ENCODE measurements at regions not wholly inside any gene's neighbourhood (a gene's known extent, or its start where the extent isn't known, plus 50 kb on each side); places are given as distances from the start of the nearest gene placed in this dataset.

DNA sequence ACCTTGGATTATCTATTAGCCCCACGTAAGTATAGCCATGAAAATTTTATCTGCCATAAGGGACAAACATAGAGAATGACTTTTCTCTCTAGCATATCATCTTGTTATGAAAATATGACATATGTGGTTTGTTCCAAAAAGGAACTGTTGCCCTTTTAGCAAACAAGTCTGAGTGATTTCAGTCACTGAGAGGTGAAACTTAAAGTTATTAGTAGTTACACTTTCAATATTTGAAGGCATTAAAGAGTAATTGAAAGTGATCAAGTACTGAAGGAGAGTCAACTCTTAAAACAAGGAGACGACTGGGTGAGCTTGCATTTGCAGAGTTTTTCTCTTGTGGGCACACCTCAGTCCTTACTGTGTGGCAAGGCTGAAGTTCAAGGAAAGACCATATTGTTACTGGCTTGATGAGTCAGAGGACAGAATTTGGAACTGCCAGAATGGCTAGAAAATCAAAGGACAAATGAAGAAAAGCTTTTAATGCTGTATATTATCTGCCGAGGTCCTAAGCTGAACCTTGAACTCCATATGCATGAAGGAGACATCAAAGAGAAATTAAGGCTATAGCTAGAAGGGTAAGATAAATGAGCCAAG is 205.1 kb upstream of the EMCN start:
- H3K27ac Mint-ChIP-seq = no peak overlapping the region
- ChIA-PET POLR2A (no interaction called here), CTCF (no interaction called here)
- H3K9me3 Mint-ChIP-seq = peaks cover 5% of the 10 kb centered on the region; the same call in 1 of the 2 replicates
- DNase-seq (ENCODE audit: low spot score) (no peak), ATAC-seq (no peak)
- TF ChIP-seq NR3C1 (CRISPR knock-in tag; conservative IDR thresholded peaks at IDR 0.05; ENCODE audit: low read depth) (no peak), FOXJ3 (CRISPR knock-in tag; IDR thresholded peaks at IDR 0.05; ENCODE audit: borderline replicate concordance) (no peak), EMX1 (CRISPR knock-in tag; IDR thresholded peaks at IDR 0.05) (no peak), NR2C2 (CRISPR knock-in tag; IDR thresholded peaks at IDR 0.05) (no peak), IRF2 (CRISPR knock-in tag; IDR thresholded peaks at IDR 0.05; ENCODE audit: borderline replicate concordance, low read depth) (no peak)
- TF ChIP-seq, protein P1, sequence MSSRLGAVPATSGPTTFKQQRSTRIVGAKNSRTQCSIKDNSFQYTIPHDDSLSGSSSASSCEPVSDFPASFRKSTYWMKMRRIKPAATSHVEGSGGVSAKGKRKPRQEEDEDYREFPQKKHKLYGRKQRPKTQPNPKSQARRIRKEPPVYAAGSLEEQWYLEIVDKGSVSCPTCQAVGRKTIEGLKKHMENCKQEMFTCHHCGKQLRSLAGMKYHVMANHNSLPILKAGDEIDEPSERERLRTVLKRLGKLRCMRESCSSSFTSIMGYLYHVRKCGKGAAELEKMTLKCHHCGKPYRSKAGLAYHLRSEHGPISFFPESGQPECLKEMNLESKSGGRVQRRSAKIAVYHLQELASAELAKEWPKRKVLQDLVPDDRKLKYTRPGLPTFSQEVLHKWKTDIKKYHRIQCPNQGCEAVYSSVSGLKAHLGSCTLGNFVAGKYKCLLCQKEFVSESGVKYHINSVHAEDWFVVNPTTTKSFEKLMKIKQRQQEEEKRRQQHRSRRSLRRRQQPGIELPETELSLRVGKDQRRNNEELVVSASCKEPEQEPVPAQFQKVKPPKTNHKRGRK (CRISPR knock-in tag; IDR thresholded peaks at IDR 0.05; ENCODE audit: borderline replicate concordance) = no peak
- H3K27me3 Mint-ChIP-seq (ENCODE audit: low read depth) = no peaks in the 10 kb centered on the region
- H3K4me3 Mint-ChIP-seq = no peak overlapping the region
- H3K36me3 Mint-ChIP-seq = no peaks in the 10 kb centered on the region
- no peaks in the 10 kb centered on the region for H3K4me1 Mint-ChIP-seq

- Mint-ChIP-seq H3K36me3 (no peaks in the 10 kb centered on the region), H3K27me3 (ENCODE audit: low read depth) (no peaks in the 10 kb centered on the region), H3K4me3 (no peak overlapping the region), H3K9me3 (peaks cover 5% of the 10 kb centered on the region; the same call in 1 of the 2 replicates), H3K27ac (no peak overlapping the region), H3K4me1 (no peaks in the 10 kb centered on the region)
- TF ChIP-seq, protein P2, sequence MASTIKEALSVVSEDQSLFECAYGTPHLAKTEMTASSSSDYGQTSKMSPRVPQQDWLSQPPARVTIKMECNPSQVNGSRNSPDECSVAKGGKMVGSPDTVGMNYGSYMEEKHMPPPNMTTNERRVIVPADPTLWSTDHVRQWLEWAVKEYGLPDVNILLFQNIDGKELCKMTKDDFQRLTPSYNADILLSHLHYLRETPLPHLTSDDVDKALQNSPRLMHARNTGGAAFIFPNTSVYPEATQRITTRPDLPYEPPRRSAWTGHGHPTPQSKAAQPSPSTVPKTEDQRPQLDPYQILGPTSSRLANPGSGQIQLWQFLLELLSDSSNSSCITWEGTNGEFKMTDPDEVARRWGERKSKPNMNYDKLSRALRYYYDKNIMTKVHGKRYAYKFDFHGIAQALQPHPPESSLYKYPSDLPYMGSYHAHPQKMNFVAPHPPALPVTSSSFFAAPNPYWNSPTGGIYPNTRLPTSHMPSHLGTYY (CRISPR knock-in tag; IDR thresholded peaks at IDR 0.05) = no peak
- TF ChIP-seq ZMAT4 (CRISPR knock-in tag; IDR thresholded peaks at IDR 0.05) (no peak), SMAD3 (CRISPR knock-in tag; IDR thresholded peaks at IDR 0.05; ENCODE audit: borderline replicate concordance) (no peak), ATF2 (CRISPR knock-in tag; IDR thresholded peaks at IDR 0.05; ENCODE audit: borderline replicate concordance, low read depth) (no peak), NFYB (CRISPR knock-in tag; conservative IDR thresholded peaks at IDR 0.05; ENCODE audit: low read depth) (no peak)
- ChIA-PET POLR2A (no interaction called here), CTCF (no interaction called here)
- ATAC-seq (no peak), DNase-seq (ENCODE audit: low spot score) (no peak)
Measured at GRCh38 chr4:100722133-100722532, 204.3 kb upstream of the EMCN start.

DNA sequence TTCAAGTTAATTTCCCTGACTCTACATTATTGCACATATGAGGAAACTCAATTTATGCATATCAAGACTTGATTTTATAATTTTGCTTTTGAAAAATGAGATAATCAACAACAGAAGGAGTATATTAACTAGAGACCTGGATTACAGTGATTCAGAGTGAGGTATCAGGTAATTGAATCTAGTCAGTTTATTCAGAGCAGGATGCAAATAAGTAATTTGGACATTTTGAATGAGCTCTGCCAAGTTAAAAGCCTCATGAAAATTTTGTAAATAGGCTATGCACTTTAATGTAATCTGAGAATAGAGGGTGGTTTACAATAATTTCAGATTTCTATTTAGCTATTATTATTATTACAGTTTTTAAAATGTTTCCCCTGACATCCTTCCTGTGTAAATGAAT is 203.7 kb upstream of the EMCN start:
- H3K36me3 Mint-ChIP-seq = no peaks in the 10 kb centered on the region
- DNase-seq (ENCODE audit: low spot score) (no peak), ATAC-seq (no peak)
- H3K9me3 Mint-ChIP-seq = peaks cover 5% of the 10 kb centered on the region; the same call in 1 of the 2 replicates
- H3K27ac Mint-ChIP-seq = no peak overlapping the region
- H3K4me3 Mint-ChIP-seq = no peak overlapping the region
- H3K4me1 Mint-ChIP-seq = no peaks in the 10 kb centered on the region
- CTCF ChIA-PET = no interaction called here
- POLR2A ChIA-PET = no interaction called here
- H3K27me3 Mint-ChIP-seq (ENCODE audit: low read depth) = no peaks in the 10 kb centered on the region
- TF ChIP-seq, protein P3, sequence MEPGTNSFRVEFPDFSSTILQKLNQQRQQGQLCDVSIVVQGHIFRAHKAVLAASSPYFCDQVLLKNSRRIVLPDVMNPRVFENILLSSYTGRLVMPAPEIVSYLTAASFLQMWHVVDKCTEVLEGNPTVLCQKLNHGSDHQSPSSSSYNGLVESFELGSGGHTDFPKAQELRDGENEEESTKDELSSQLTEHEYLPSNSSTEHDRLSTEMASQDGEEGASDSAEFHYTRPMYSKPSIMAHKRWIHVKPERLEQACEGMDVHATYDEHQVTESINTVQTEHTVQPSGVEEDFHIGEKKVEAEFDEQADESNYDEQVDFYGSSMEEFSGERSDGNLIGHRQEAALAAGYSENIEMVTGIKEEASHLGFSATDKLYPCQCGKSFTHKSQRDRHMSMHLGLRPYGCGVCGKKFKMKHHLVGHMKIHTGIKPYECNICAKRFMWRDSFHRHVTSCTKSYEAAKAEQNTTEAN (CRISPR knock-in tag; IDR thresholded peaks at IDR 0.05) = no peak
- TF ChIP-seq ZMAT4 (CRISPR knock-in tag; IDR thresholded peaks at IDR 0.05) = no peak
- TF ChIP-seq, protein P4, sequence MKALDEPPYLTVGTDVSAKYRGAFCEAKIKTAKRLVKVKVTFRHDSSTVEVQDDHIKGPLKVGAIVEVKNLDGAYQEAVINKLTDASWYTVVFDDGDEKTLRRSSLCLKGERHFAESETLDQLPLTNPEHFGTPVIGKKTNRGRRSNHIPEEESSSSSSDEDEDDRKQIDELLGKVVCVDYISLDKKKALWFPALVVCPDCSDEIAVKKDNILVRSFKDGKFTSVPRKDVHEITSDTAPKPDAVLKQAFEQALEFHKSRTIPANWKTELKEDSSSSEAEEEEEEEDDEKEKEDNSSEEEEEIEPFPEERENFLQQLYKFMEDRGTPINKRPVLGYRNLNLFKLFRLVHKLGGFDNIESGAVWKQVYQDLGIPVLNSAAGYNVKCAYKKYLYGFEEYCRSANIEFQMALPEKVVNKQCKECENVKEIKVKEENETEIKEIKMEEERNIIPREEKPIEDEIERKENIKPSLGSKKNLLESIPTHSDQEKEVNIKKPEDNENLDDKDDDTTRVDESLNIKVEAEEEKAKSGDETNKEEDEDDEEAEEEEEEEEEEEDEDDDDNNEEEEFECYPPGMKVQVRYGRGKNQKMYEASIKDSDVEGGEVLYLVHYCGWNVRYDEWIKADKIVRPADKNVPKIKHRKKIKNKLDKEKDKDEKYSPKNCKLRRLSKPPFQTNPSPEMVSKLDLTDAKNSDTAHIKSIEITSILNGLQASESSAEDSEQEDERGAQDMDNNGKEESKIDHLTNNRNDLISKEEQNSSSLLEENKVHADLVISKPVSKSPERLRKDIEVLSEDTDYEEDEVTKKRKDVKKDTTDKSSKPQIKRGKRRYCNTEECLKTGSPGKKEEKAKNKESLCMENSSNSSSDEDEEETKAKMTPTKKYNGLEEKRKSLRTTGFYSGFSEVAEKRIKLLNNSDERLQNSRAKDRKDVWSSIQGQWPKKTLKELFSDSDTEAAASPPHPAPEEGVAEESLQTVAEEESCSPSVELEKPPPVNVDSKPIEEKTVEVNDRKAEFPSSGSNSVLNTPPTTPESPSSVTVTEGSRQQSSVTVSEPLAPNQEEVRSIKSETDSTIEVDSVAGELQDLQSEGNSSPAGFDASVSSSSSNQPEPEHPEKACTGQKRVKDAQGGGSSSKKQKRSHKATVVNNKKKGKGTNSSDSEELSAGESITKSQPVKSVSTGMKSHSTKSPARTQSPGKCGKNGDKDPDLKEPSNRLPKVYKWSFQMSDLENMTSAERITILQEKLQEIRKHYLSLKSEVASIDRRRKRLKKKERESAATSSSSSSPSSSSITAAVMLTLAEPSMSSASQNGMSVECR (CRISPR knock-in tag; IDR thresholded peaks at IDR 0.05; ENCODE audit: borderline replicate concordance) = no peak
- no peak for TF ChIP-seq NFE2L1 (CRISPR knock-in tag; IDR thresholded peaks at IDR 0.05)
- TF ChIP-seq CTCF (IDR thresholded peaks at IDR 0.05) = no peak
